Erythroblast (primary cell): ENCODE measurements at regions not wholly inside any gene's neighbourhood (a gene's known extent, or its start where the extent isn't known, plus 50 kb on each side); places are given as distances from the start of the nearest gene placed in this dataset.

ENCODE experiments used
- DNase-seq, 2 experiments: peaks; one replicate each; lab custom pipeline; 2025; lab: John Stamatoyannopoulos, UW
- GATA1 ChIP-seq: IDR thresholded peaks from 2 replicates; pipeline ENCODE4 v1.6.1; 2011; ENCODE audit warnings: low read depth, mild to moderate bottlenecking, control low read depth, low read length, moderate library complexity
- POLR2A ChIP-seq: IDR thresholded peaks from 2 replicates; pipeline ENCODE4 v1.6.1; 2011; ENCODE audit warnings: mild to moderate bottlenecking, low read length

DNA sequence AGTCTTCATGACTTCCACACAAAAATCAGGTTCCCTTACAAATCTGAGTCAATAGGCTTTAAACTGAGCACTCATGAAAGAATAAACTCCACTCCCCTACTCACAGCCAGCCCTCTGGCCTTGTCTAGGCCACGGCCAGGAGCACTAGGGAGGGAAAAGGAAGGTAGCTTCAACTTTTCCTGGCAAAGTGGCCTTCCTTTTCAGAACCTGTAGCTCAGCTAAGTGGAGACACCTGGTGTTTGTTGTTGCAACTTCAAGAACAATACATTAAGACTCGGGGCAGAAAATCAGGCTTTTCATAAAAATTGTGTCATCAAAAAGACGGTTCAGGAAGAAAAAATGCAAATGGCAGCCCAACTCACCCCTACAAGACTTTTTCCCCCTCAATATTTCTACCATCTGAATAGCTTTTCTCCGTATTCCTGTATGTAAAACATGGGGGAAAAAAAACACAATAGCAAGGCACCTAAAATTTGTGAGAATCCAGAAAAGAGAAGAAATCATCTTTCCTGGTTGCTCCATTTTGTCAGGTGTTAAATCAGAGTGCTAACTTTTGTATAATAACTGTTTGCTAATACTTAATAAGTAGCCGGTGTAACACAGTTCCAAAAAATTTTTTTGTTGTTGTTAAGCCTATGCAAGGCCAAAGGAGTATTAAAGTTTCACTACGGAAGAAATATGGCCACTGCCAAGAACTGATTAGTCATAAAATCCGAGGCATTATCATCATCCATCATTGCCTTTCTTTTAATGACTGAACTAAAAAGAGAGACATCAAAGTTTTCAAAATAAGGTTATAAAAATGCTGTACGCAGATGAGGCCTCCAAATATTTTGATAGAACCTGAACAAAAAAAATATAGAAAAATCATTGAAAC is 66.2 kb upstream of the ARID5B start:
- DNase-seq, result peak; percentile 60
- no peak for TF ChIP-seq GATA1
- TF ChIP-seq POLR2A, result no peak

DNA sequence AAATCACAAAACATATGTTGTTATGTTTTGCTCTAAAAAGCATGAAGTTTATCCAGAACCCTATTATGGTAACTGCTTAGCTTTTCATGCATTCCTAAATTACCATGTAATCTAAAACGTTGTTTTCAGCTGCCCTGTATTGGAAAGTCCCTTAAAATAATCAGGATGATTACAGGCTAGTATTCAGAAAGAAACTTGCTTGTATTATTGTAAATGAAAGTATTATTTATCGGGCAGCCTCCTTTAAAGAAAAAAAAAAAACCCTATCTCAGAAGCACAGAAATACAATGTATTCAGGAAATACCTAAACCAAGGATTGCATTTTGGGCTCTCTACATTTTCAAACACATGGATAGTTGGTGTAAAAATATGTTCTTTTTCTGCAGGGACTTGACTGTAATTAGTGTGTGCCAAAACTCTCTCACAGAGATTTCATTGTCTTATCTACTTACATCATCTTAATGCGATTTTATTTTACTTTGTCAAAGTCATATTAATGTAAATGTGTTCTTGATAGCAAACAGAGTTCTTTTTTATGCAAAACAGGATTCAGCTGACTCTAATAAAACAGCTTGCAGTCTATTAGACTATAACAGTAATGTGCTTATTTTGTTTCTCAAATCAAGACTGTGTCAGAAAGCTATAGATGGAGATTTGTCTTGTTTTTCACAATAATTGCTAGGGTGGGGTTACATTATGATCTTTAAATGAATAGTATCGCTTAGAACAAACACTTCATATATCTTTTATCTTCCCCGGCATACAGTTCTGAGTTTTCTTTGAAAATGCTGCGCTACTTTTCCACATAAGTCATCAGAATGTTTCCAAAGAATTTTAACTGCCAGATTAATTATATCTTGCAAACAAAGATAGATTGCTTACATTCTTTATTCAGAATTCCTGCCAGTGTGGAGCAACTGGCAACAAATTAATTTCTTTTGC is 65.3 kb upstream of the ARID5B start:
- TF ChIP-seq POLR2A, result no peak
- no peak for TF ChIP-seq GATA1
- DNase-seq, result no peak

DNA sequence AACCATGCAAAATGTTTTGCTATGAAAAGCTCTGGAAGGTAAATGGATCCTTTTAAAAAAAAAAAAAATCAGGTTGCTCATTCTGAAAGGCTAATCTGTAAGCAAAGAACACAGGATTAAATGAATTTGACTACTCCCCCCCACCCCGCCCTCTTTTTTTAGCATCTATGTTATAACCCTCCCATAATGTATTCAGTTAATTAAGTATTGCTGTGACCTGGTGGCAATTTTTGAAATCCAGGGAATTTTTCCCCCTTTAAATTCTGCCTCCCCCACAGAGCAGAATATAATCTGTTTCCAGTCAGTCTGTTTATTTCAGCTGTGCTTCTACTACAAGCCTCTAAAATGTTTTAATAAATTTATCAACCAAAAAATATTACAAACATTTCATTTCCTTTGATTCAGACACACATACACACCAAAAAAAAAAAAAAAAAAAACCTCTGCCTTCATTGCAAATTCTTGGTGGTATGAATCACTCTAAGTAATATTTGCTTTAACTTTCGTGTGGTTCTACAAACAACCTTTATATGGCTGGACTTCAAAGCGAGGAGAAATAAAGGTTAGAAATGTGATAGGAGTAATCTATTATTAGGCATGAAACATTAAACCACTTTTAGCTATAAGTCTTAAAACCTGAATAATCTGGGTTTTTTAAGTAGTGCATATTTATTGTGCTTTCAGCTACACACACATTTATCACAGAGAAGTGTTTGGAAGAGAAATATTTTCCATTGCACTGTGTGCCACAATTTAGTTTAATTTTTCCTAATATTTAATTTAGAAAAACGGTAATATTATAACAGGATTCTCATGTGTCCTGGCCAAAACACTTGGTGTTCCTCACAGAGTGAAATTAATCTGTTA is 64.4 kb upstream of the ARID5B start:
- DNase-seq, result no peak
- no peak for TF ChIP-seq POLR2A
- TF ChIP-seq GATA1, result no peak

DNA sequence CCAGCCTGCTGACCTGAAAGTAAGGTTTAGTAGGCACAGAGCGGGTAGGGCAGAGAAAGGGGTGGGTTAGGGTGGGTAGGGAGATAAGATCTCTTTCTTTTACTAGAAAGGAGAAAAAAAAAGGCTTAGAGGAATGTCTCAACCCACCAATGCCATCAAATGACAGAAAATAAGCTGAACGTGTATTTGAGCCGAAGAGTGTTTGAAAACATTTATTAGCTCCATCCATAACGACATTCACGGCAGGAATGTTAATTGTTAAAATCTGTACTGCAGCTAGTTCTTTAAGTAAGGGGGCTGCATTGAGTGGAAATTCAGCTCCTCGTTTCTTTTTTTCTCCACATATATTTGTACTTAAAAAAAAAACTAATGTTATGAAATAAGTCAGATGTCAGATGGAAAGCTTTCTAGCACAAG is 63.7 kb upstream of the ARID5B start:
- TF ChIP-seq POLR2A (no peak), GATA1 (no peak)
- no peak for DNase-seq

DNA sequence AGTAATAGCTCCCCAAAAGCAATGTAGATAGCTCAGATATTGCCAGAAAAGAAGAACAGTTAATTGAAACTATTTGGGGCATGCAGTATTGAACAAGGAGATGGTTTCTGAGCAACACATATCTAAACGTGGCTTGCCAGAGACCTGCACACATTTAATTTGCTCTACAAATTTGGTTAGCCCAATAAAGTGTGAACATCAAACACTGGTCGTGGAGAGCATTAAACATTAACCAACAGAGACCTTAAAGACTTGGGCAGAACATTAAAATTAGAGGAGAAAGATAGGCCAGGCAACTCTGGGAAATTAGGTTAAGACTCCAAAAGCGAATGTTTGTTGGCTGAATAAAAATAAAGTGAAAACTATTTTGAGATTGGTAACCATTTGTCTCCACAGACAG is 61.6 kb upstream of the ARID5B start:
- no peak for TF ChIP-seq POLR2A
- no peak for TF ChIP-seq GATA1
- no peak for DNase-seq

DNA sequence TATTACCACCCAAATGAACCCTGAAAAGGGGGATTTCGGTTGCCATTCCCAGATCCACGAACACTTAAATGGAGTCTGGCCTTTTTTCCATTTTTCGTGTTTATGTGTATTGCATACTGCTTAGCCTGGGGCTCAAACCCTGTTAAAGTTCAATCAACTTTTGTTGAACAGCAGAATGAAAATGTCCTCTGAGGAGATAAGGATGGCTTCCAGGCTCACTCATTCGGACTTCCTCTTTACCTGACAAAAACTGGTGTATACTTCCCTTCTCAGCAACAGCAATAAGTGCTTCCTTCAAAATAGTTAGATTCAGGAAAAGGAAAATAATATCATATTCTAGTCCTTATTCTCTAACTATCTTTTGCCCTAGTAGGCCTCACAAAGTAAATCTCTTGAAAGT is 61.1 kb upstream of the ARID5B start:
- TF ChIP-seq POLR2A (no peak), GATA1 (no peak)
- DNase-seq, result no peak

DNA sequence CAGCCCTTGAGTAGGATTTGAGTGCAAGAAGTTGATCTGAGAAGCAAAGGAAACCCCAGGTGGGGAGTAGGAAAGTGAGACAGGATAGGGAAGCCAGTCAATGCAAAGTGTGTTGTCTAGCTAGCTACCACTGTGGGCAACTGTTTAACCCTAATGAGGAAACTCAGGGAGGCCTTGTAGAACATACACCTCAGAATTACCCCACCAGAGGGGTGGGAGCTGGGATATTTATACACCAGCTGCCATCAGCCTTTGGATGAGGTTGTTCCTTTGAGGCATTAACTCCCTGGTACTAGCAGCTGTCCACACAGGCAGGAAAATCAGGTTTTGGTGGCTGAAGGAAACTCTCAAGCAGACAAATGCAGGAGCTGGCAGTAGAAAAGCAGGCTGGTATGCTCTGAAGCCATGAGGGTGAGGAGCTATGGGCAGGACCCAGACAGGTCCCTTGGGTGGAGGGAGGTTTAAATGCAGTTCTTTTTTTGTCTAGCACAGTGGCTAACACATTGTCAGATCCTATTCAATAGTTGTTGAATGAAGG is 60.1 kb upstream of the ARID5B start:
- TF ChIP-seq GATA1 (no peak), POLR2A (no peak)
- DNase-seq, result no peak

DNA sequence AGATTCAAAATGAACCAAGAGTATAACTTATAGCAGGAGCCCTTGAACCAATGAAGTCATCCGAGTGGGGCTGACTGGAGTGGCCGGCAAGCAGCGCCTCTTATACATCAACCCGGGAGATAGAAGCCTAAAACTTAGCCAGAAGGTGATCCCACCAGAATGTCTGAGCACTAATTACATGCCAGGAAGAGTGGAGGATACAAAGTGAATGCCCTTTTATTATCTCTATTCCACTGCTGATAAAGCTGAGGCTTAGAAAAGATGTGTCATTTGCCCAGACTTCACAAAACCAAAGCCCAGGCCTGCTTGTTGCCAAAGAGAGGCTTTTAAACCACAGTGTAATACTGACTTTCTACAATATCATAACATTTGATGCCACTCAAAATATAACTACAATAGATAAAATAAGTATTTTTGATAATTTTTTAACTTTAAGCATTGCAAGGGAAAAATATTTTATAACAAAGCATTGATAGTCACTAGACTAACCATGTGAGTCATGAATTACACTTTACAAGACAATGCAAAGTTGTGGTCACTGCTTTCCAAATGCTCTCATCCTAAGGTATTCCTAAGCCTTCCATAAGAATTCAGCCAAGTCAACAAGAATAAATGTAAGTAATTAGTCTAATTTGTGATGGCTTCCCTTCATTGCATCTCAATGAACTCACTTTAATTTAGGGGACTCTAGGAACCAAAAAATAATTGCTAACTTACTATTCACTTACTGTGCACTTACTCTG is 58.6 kb upstream of the ARID5B start:
- DNase-seq, result peak; percentile 16 to 40
- no peak for TF ChIP-seq POLR2A
- no peak for TF ChIP-seq GATA1

DNA sequence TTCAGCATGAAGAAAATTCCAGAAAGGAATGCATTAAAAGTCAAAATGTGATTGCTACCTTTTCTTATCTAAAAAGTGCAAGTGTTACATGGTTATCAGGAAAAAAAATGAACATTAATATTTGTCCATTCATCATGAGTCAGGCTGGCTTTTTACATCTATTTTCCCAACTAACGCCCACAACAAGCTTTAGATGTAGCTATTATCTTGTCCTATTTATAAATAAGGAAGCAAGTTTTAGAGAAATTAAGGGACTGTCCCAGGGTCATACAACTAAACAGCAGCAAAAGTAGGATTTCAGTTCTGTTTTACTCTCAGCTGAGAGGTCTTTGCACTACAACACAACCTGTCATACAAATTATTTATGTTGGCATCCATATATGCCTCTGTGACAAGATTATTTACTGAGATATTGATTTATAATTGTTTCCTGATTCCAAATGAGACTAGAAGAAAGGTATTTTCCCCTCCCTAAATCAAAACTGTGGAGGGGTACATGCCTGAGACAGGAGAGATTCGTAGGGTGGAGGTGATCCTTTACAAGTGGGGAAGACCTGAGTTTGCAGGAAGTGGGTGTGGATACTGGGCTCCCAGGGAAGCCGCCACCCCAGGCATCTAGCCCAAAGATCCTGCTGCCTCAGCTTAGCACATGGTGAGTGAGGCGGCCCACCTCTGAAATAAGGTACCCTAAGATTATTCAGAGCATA is 57.2 kb upstream of the ARID5B start:
- DNase-seq, result peak; percentile 79 to 81
- TF ChIP-seq GATA1 (no peak), POLR2A (no peak)

DNA sequence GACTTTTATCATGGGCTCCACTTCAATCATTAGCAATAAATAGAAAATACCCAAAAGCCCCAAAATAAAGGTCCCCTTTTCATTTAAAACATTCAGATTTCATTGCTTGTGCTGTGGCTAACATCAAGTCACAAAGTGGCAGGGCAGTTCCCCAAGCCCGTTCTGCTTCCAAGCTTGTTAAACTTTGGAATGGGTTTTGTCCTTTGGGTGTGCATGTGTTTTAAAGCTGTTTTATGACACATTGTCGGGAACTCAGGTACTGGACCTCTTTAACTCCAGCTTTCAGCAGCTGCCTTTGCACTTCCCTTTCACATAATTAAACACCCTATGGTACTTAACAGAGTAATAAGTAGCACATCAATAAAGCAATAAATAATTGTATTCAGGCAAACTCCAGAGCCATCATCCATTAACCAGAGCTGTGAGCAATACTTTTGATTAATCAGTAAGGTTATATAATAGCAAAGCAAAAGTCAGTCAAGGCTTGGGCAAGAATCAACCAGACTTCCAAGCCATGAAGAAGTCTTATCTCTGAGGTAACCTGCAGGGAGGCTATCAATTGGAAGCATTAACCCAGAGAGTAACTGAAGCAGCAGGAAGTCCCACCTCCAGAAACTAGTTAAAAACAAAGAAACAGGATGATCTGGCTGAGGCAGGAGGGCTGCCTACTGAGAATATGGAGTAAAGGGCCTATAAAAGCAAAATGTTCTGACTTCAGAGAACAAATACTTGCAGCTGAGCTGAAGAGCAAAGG is 56.1 kb upstream of the ARID5B start:
- TF ChIP-seq POLR2A (no peak), GATA1 (no peak)
- DNase-seq, result peak; percentile 31 to 33

DNA sequence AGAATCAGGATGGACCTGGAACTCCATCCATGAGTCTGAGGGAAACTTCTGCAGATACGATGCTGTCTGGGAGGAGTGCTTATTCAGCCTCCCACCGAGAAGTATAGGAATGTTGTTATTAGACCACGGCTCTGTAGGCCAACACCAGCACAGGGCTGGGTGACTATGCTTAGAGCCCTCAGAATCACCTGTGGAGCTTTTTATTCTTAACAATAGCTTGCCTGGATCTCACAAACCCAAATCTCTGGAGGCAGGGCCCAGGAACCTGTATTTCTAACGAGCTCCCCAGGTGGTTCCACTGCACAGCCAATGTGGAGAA is 55.6 kb upstream of the ARID5B start:
- no peak for TF ChIP-seq POLR2A
- no peak for DNase-seq
